ENCODE measurements at regions not wholly inside any gene's neighbourhood (a gene's known extent, or its start where the extent isn't known, plus 50 kb on each side); places are given as distances from the start of the nearest gene placed in this dataset.

DNA sequence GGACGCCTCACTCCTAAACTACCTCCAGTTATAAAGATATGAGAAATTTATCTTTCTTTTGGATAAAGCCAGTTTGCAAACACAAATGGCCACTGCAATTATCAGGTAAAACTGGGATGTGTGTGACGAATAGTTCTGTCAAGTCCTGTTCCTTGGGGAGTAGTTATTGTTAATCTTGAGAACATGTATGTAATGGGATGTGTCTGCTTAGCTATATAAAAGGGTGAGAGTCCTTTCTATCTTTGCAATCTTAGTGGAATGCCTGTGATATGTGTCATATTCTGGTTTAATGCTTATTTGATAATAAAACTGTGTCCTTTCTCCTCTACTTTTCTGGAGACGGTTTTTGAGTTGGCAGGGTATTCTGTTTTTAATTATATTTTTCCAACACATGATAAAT lies 56.1 kb upstream of the PKP2 start:
- TF ChIP-seq, protein P1, sequence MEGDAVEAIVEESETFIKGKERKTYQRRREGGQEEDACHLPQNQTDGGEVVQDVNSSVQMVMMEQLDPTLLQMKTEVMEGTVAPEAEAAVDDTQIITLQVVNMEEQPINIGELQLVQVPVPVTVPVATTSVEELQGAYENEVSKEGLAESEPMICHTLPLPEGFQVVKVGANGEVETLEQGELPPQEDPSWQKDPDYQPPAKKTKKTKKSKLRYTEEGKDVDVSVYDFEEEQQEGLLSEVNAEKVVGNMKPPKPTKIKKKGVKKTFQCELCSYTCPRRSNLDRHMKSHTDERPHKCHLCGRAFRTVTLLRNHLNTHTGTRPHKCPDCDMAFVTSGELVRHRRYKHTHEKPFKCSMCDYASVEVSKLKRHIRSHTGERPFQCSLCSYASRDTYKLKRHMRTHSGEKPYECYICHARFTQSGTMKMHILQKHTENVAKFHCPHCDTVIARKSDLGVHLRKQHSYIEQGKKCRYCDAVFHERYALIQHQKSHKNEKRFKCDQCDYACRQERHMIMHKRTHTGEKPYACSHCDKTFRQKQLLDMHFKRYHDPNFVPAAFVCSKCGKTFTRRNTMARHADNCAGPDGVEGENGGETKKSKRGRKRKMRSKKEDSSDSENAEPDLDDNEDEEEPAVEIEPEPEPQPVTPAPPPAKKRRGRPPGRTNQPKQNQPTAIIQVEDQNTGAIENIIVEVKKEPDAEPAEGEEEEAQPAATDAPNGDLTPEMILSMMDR (conservative IDR thresholded peaks at IDR 0.05; ENCODE audit: low read depth, low read length), result no peak
- TF ChIP-seq EZH2 (IDR thresholded peaks at IDR 0.05; ENCODE audit: low read length, unreplicated experiment) (no peak), EZH2phosphoT487 (IDR thresholded peaks at IDR 0.05; ENCODE audit: borderline replicate concordance, low read length) (no peak)
- Histone ChIP-seq H3K9me2 (replicated peaks; ENCODE audit: low read length) (no peaks in the 10 kb centered on the region), H2AFZ (ENCODE audit: low read length) (no peak overlapping the region), H3K4me3 (ENCODE audit: low read length) (no peak overlapping the region), H3K9me3 (ENCODE audit: low read length) (no peaks in the 10 kb centered on the region), H3K36me3 (ENCODE audit: low read depth, low read length) (no peaks in the 10 kb centered on the region), H3K27ac (ENCODE audit: low read length) (no peak overlapping the region), H3K4me2 (ENCODE audit: low read length) (peak overlapping the region; percentile 35), H3K79me2 (ENCODE audit: low read length) (no peaks in the 10 kb centered on the region), H3K4me1 (ENCODE audit: insufficient read depth, low read length) (peaks cover 7% of the 10 kb centered on the region; the same call in 1 of the 2 replicates), H3K27me3 (ENCODE audit: low read length) (no peaks in the 10 kb centered on the region), H3K9ac (ENCODE audit: low read length) (no peak overlapping the region), H3F3A (ENCODE audit: low read length, unreplicated experiment) (no peaks in the 10 kb centered on the region), H4K20me1 (ENCODE audit: low read length) (no peaks in the 10 kb centered on the region)
- POLR2A ChIA-PET (ENCODE audit: unreplicated experiment), result no interaction called here
- no TSS peak for BruUV-seq (replicated peaks)
- intact Hi-C loops (cut with micrococcal nuclease), result loop anchor here (10.0 kb wide), 1 partner anchor 252 kb away; no protein-coding TSS in a partner anchor
- DNase-seq, result peak; percentile 38
- ATAC-seq, result peak; percentile 56
- CTCF ChIA-PET, result no interaction called here

DNA sequence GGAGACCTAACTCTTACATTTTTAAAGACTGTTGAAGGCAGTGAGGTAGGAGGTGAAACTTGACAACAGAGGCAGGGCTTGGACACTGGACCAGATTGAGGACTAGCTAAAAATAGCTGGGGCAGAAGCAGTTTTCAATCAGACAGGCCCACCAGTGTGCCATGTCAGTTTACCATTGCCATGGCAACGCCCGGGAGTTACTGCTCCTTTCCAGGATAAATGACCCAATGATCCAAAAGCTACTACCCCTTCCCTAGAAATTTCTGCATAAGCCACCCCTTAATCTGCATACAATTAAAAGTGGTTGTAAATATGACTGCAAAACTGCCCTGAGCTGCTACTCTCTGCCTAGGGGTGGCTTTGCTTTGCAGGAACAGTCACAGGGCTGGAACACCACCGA lies 53.2 kb upstream of the PKP2 start:
- no peaks in the 10 kb centered on the region for H3K9me3 ChIP-seq (ENCODE audit: low read length)
- H3K79me2 ChIP-seq (ENCODE audit: low read length), result no peaks in the 10 kb centered on the region
- H3K4me3 ChIP-seq (ENCODE audit: low read length), result no peak overlapping the region
- no peaks in the 10 kb centered on the region for H4K20me1 ChIP-seq (ENCODE audit: low read length)
- intact Hi-C loops (cut with micrococcal nuclease), result loop anchor here (5.0 to 10.0 kb wide), 3 partner anchors 255 to 657 kb away; no protein-coding TSS in a partner anchor
- no peak for ATAC-seq
- no peaks in the 10 kb centered on the region for H3K9me2 ChIP-seq (replicated peaks; ENCODE audit: low read length)
- POLR2A ChIA-PET (ENCODE audit: unreplicated experiment), result interaction anchor here (0.6 kb wide), 1 partner anchor 1062 kb away, joined by 7 read pairs; no protein-coding TSS in a partner anchor
- TF ChIP-seq EZH2 (IDR thresholded peaks at IDR 0.05; ENCODE audit: low read length, unreplicated experiment) (no peak), EZH2phosphoT487 (IDR thresholded peaks at IDR 0.05; ENCODE audit: borderline replicate concordance, low read length) (no peak)
- TF ChIP-seq, protein P1 (conservative IDR thresholded peaks at IDR 0.05; ENCODE audit: low read depth, low read length), result no peak
- no peak overlapping the region for H2AFZ ChIP-seq (ENCODE audit: low read length)
- H3F3A ChIP-seq (ENCODE audit: low read length, unreplicated experiment), result no peaks in the 10 kb centered on the region
- no peak overlapping the region for H3K4me2 ChIP-seq (ENCODE audit: low read length)
- peaks cover 7% of the 10 kb centered on the region; the same call in 1 of the 2 replicates for H3K4me1 ChIP-seq (ENCODE audit: insufficient read depth, low read length)
- no TSS peak for BruUV-seq (replicated peaks)
- no peak overlapping the region for H3K27ac ChIP-seq (ENCODE audit: low read length)
- H3K9ac ChIP-seq (ENCODE audit: low read length), result no peak overlapping the region
- H3K36me3 ChIP-seq (ENCODE audit: low read depth, low read length), result no peaks in the 10 kb centered on the region
- no peak for DNase-seq
- CTCF ChIA-PET, result no interaction called here
- H3K27me3 ChIP-seq (ENCODE audit: low read length), result no peaks in the 10 kb centered on the region

DNA sequence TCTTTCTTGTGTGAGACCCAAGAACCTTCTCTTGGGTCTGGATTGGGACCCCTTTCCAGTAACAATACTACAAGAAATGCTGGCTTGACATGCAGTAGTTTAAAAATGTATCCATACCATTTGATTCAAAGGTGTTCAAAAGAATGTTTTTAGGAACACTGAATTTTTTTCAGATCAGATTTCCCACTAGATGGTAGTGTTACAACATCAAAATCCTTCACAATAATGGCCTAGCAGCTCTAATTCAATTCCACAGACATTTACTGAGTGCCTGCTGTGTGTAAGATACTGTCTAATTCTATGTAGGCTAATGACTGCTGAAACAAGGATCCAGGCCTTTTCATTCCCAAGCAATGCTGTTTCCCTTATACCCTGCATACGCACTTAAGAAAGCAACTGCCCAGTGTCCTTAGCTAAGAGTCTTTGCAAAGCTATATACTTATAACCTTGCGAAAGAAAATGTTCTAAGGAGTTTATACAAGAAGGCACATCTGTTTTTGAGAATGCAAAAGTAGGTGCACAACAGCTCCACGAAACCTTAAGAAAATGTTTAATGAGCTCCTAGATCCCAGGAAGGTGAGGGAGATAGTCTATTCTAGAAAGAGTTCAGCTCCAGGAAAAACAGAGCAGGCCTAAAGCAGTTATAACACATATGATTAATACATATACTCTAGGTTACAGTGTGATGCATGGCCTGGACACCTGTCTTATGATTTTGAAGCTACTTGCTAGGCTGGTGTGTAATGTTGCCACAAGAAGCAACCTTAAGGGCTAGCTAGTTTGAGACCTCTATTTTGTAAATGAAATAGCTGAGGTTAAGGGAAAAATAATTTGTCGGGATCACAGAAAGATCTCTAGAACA lies 50.9 kb upstream of the PKP2 start:
- Histone ChIP-seq H3K4me2 (ENCODE audit: low read length) (no peak overlapping the region), H4K20me1 (ENCODE audit: low read length) (no peaks in the 10 kb centered on the region), H3K9me3 (ENCODE audit: low read length) (no peaks in the 10 kb centered on the region), H3K27me3 (ENCODE audit: low read length) (no peaks in the 10 kb centered on the region), H3K4me1 (ENCODE audit: insufficient read depth, low read length) (peaks cover 13% of the 10 kb centered on the region), H3K36me3 (ENCODE audit: low read depth, low read length) (no peaks in the 10 kb centered on the region), H3K9ac (ENCODE audit: low read length) (no peak overlapping the region), H3K27ac (ENCODE audit: low read length) (no peak overlapping the region), H3K79me2 (ENCODE audit: low read length) (no peaks in the 10 kb centered on the region), H3K9me2 (replicated peaks; ENCODE audit: low read length) (no peaks in the 10 kb centered on the region), H3K4me3 (ENCODE audit: low read length) (no peak overlapping the region), H2AFZ (ENCODE audit: low read length) (no peak overlapping the region), H3F3A (ENCODE audit: low read length, unreplicated experiment) (no peaks in the 10 kb centered on the region)
- peak; percentile 72 for DNase-seq
- ATAC-seq, result peak; percentile 59
- ChIA-PET CTCF (interaction anchor here (0.5 kb wide), 1 partner anchor 1084 kb away, joined by 5 read pairs; no protein-coding TSS in a partner anchor), POLR2A (ENCODE audit: unreplicated experiment) (no interaction called here)
- no peak for TF ChIP-seq EZH2phosphoT487 (IDR thresholded peaks at IDR 0.05; ENCODE audit: borderline replicate concordance, low read length)
- TF ChIP-seq, protein P1 (conservative IDR thresholded peaks at IDR 0.05; ENCODE audit: low read depth, low read length), result peak; percentile 61
- intact Hi-C loops (cut with micrococcal nuclease), result loop anchor here (1.0 to 5.0 kb wide), 4 partner anchors 27 to 1075 kb away; partner anchors contain the start of gene ALG10
- no TSS peak for BruUV-seq (replicated peaks)

Data from PC-3 (cell line).